ENCODE measurements at regions not wholly inside any gene's neighbourhood (a gene's known extent, or its start where the extent isn't known, plus 50 kb on each side); places are given as distances from the start of the nearest gene placed in this dataset.

- H3K9me3 ChIP-seq (ENCODE audit: control insufficient read depth, low read length) = no peaks in the 10 kb centered on the region
- no peak for DNase-seq
- H3K36me3 ChIP-seq (ENCODE audit: control insufficient read depth in 1 of 2, insufficient read depth in 2 of 2, low read length in 1 of 2) = no peaks in the 10 kb centered on the region
- WGBS, 2 donors = 78 to 86% methylated on average over 1 of the region's 1 CpG
- intact Hi-C loops (cut with DNase I) = no loop called here
- no peaks in the 10 kb centered on the region for H3K27me3 ChIP-seq (ENCODE audit: control insufficient read depth in 1 of 2, insufficient read depth in 2 of 2, low read length in 1 of 2)
- ATAC-seq (ENCODE audit: low FRiP score) = no peak
- no peak overlapping the region for H3K4me3 ChIP-seq (ENCODE audit: low read length in 2 of 2)
- no peaks in the 10 kb centered on the region for H3K4me1 ChIP-seq (ENCODE audit: control insufficient read depth in 1 of 2, insufficient read depth in 2 of 2, low read length in 2 of 2)
- no peak overlapping the region for H3K27ac ChIP-seq (ENCODE audit: low read depth in 1 of 2, low read length in 2 of 2)
Measured at GRCh38 chr5:87951661-87952060, 317.0 kb downstream of the TMEM161B start.

GRCh38 chr5:87949676-87950631 lies 318.7 kb downstream of the TMEM161B start:
- no peaks in the 10 kb centered on the region for H3K9me3 ChIP-seq (ENCODE audit: control insufficient read depth, low read length)
- WGBS, 2 donors = 60 to 62% methylated on average over 10 of the region's 10 CpGs

GRCh38 chr5:87948486-87948885 lies 320.2 kb downstream of the TMEM161B start:
- intact Hi-C loops (cut with DNase I) = no loop called here
- H3K36me3 ChIP-seq (ENCODE audit: control insufficient read depth in 1 of 2, insufficient read depth in 2 of 2, low read length in 1 of 2) = no peaks in the 10 kb centered on the region
- no peaks in the 10 kb centered on the region for H3K4me1 ChIP-seq (ENCODE audit: control insufficient read depth in 1 of 2, insufficient read depth in 2 of 2, low read length in 2 of 2)
- WGBS, 2 donors = 61 to 62% methylated on average over 2 of the region's 2 CpGs
- H3K4me3 ChIP-seq (ENCODE audit: low read length in 2 of 2) = no peak overlapping the region
- H3K27me3 ChIP-seq (ENCODE audit: control insufficient read depth in 1 of 2, insufficient read depth in 2 of 2, low read length in 1 of 2) = no peaks in the 10 kb centered on the region
- DNase-seq (no peak), ATAC-seq (ENCODE audit: low FRiP score) (no peak)
- H3K9me3 ChIP-seq (ENCODE audit: control insufficient read depth, low read length) = no peaks in the 10 kb centered on the region
- H3K27ac ChIP-seq (ENCODE audit: low read depth in 1 of 2, low read length in 2 of 2) = no peak overlapping the region

More at GRCh38 chr5:87949676-87950631, 318.7 kb downstream of the TMEM161B start:
- H3K36me3 ChIP-seq (ENCODE audit: control insufficient read depth in 1 of 2, insufficient read depth in 2 of 2, low read length in 1 of 2) = no peaks in the 10 kb centered on the region
- ATAC-seq (ENCODE audit: low FRiP score) (no peak), DNase-seq (no peak)
- H3K27ac ChIP-seq (ENCODE audit: low read depth in 1 of 2, low read length in 2 of 2) = no peak overlapping the region
- no peaks in the 10 kb centered on the region for H3K4me1 ChIP-seq (ENCODE audit: control insufficient read depth in 1 of 2, insufficient read depth in 2 of 2, low read length in 2 of 2)
- no peaks in the 10 kb centered on the region for H3K27me3 ChIP-seq (ENCODE audit: control insufficient read depth in 1 of 2, insufficient read depth in 2 of 2, low read length in 1 of 2)
- no peak overlapping the region for H3K4me3 ChIP-seq (ENCODE audit: low read length in 2 of 2)
- intact Hi-C loops (cut with DNase I) = no loop called here

GRCh38 chr5:87946271-87946670 lies 322.4 kb downstream of the TMEM161B start:
- 31 to 50% methylated on average over 4 of the region's 4 CpGs for WGBS, 2 donors

GRCh38 chr5:87945286-87945650 lies 323.4 kb downstream of the TMEM161B start:
- 86 to 87% methylated on average over 2 of the region's 2 CpGs for WGBS, 2 donors
- no peaks in the 10 kb centered on the region for H3K27me3 ChIP-seq (ENCODE audit: control insufficient read depth in 1 of 2, insufficient read depth in 2 of 2, low read length in 1 of 2)
- DNase-seq = no peak
- no peak overlapping the region for H3K27ac ChIP-seq (ENCODE audit: low read depth in 1 of 2, low read length in 2 of 2)
- no peaks in the 10 kb centered on the region for H3K4me1 ChIP-seq (ENCODE audit: control insufficient read depth in 1 of 2, insufficient read depth in 2 of 2, low read length in 2 of 2)
- H3K4me3 ChIP-seq (ENCODE audit: low read length in 2 of 2) = no peak overlapping the region
- intact Hi-C loops (cut with DNase I) = no loop called here
- H3K36me3 ChIP-seq (ENCODE audit: control insufficient read depth in 1 of 2, insufficient read depth in 2 of 2, low read length in 1 of 2) = no peaks in the 10 kb centered on the region
- ATAC-seq (ENCODE audit: low FRiP score) = no peak
- H3K9me3 ChIP-seq (ENCODE audit: control insufficient read depth, low read length) = no peaks in the 10 kb centered on the region

More at GRCh38 chr5:87946271-87946670, 322.4 kb downstream of the TMEM161B start:
- H3K36me3 ChIP-seq (ENCODE audit: control insufficient read depth in 1 of 2, insufficient read depth in 2 of 2, low read length in 1 of 2) = no peaks in the 10 kb centered on the region
- no peaks in the 10 kb centered on the region for H3K9me3 ChIP-seq (ENCODE audit: control insufficient read depth, low read length)
- no peak overlapping the region for H3K4me3 ChIP-seq (ENCODE audit: low read length in 2 of 2)
- H3K27me3 ChIP-seq (ENCODE audit: control insufficient read depth in 1 of 2, insufficient read depth in 2 of 2, low read length in 1 of 2) = no peaks in the 10 kb centered on the region
- intact Hi-C loops (cut with DNase I) = no loop called here
- DNase-seq = no peak
- no peak overlapping the region for H3K27ac ChIP-seq (ENCODE audit: low read depth in 1 of 2, low read length in 2 of 2)
- no peaks in the 10 kb centered on the region for H3K4me1 ChIP-seq (ENCODE audit: control insufficient read depth in 1 of 2, insufficient read depth in 2 of 2, low read length in 2 of 2)
- ATAC-seq (ENCODE audit: low FRiP score) = no peak

GRCh38 chr5:87944553-87945285 lies 323.9 kb downstream of the TMEM161B start:
- no peaks in the 10 kb centered on the region for H3K27me3 ChIP-seq (ENCODE audit: control insufficient read depth in 1 of 2, insufficient read depth in 2 of 2, low read length in 1 of 2)
- H3K9me3 ChIP-seq (ENCODE audit: control insufficient read depth, low read length) = no peaks in the 10 kb centered on the region
- H3K4me1 ChIP-seq (ENCODE audit: control insufficient read depth in 1 of 2, insufficient read depth in 2 of 2, low read length in 2 of 2) = no peaks in the 10 kb centered on the region
- H3K27ac ChIP-seq (ENCODE audit: low read depth in 1 of 2, low read length in 2 of 2) = no peak overlapping the region
- no peak overlapping the region for H3K4me3 ChIP-seq (ENCODE audit: low read length in 2 of 2)
- H3K36me3 ChIP-seq (ENCODE audit: control insufficient read depth in 1 of 2, insufficient read depth in 2 of 2, low read length in 1 of 2) = no peaks in the 10 kb centered on the region
- ATAC-seq (ENCODE audit: low FRiP score) (no peak), DNase-seq (no peak)
- 14 to 25% methylated on average over 9 of the region's 9 CpGs for WGBS, 2 donors
- intact Hi-C loops (cut with DNase I) = no loop called here

- Histone ChIP-seq H3K4me1 (ENCODE audit: control insufficient read depth in 1 of 2, insufficient read depth in 2 of 2, low read length in 2 of 2) (no peaks in the 10 kb centered on the region), H3K4me3 (ENCODE audit: low read length in 2 of 2) (no peak overlapping the region), H3K27ac (ENCODE audit: low read depth in 1 of 2, low read length in 2 of 2) (no peak overlapping the region), H3K36me3 (ENCODE audit: control insufficient read depth in 1 of 2, insufficient read depth in 2 of 2, low read length in 1 of 2) (no peaks in the 10 kb centered on the region), H3K9me3 (ENCODE audit: control insufficient read depth, low read length) (no peaks in the 10 kb centered on the region), H3K27me3 (ENCODE audit: control insufficient read depth in 1 of 2, insufficient read depth in 2 of 2, low read length in 1 of 2) (no peaks in the 10 kb centered on the region)
- DNase-seq (no peak), ATAC-seq (ENCODE audit: low FRiP score) (no peak)
- 52 to 59% methylated on average over 4 of the region's 4 CpGs for WGBS, 2 donors
- intact Hi-C loops (cut with DNase I) = no loop called here
Measured at GRCh38 chr5:87940775-87941174, 327.9 kb downstream of the TMEM161B start.

- intact Hi-C loops (cut with DNase I) = no loop called here
Measured at GRCh38 chr5:87936667-87937066, 332.0 kb downstream of the TMEM161B start.

GRCh38 chr5:87924436-87924835 lies 344.2 kb downstream of the TMEM161B start:
- 57 to 60% methylated on average over 7 of the region's 7 CpGs for WGBS, 2 donors
- ATAC-seq (ENCODE audit: low FRiP score) = no peak

More at GRCh38 chr5:87936667-87937066, 332.0 kb downstream of the TMEM161B start:
- Histone ChIP-seq H3K27ac (ENCODE audit: low read depth in 1 of 2, low read length in 2 of 2) (no peak overlapping the region), H3K36me3 (ENCODE audit: control insufficient read depth in 1 of 2, insufficient read depth in 2 of 2, low read length in 1 of 2) (no peaks in the 10 kb centered on the region), H3K4me3 (ENCODE audit: low read length in 2 of 2) (no peak overlapping the region), H3K27me3 (ENCODE audit: control insufficient read depth in 1 of 2, insufficient read depth in 2 of 2, low read length in 1 of 2) (no peaks in the 10 kb centered on the region), H3K4me1 (ENCODE audit: control insufficient read depth in 1 of 2, insufficient read depth in 2 of 2, low read length in 2 of 2) (no peaks in the 10 kb centered on the region), H3K9me3 (ENCODE audit: control insufficient read depth, low read length) (no peaks in the 10 kb centered on the region)
- ATAC-seq (ENCODE audit: low FRiP score) (no peak), DNase-seq (no peak)

More at GRCh38 chr5:87924436-87924835, 344.2 kb downstream of the TMEM161B start:
- Histone ChIP-seq H3K36me3 (ENCODE audit: control insufficient read depth in 1 of 2, insufficient read depth in 2 of 2, low read length in 1 of 2) (no peaks in the 10 kb centered on the region), H3K27me3 (ENCODE audit: control insufficient read depth in 1 of 2, insufficient read depth in 2 of 2, low read length in 1 of 2) (no peaks in the 10 kb centered on the region), H3K4me1 (ENCODE audit: control insufficient read depth in 1 of 2, insufficient read depth in 2 of 2, low read length in 2 of 2) (no peaks in the 10 kb centered on the region), H3K4me3 (ENCODE audit: low read length in 2 of 2) (no peak overlapping the region), H3K27ac (ENCODE audit: low read depth in 1 of 2, low read length in 2 of 2) (no peak overlapping the region), H3K9me3 (ENCODE audit: control insufficient read depth, low read length) (peaks cover 2% of the 10 kb centered on the region)
- intact Hi-C loops (cut with DNase I) = no loop called here
- DNase-seq = no peak
